ENCODE measurements at regions not wholly inside any gene's neighbourhood (a gene's known extent, or its start where the extent isn't known, plus 50 kb on each side); places are given as distances from the start of the nearest gene placed in this dataset.

- no peak for DNase-seq (ENCODE audit: low spot score)
These were observed 1115.2 kb downstream of the TDRD15 start for GRCh38 chr2:22238967-22239366.

GRCh38 chr2:22247466-22247865 lies 1123.7 kb downstream of the TDRD15 start:
- no peak for DNase-seq (ENCODE audit: low spot score)

- DNase-seq (ENCODE audit: low spot score), result no peak
These were observed 1125.1 kb downstream of the TDRD15 start for GRCh38 chr2:22248851-22249250.

GRCh38 chr2:22253171-22253570 lies 1129.4 kb downstream of the TDRD15 start:
- DNase-seq (ENCODE audit: low spot score), result no peak

GRCh38 chr2:22261165-22261564 lies 1123.8 kb upstream of the KLHL29 start:
- no peak for DNase-seq (ENCODE audit: low spot score)

- no peak for DNase-seq (ENCODE audit: low spot score)
These were observed 1114.6 kb upstream of the KLHL29 start for GRCh38 chr2:22270341-22270740.

- DNase-seq (ENCODE audit: low spot score), result no peak
These were observed 1111.1 kb upstream of the KLHL29 start for GRCh38 chr2:22273853-22274252.

GRCh38 chr2:22274661-22275060 lies 1110.3 kb upstream of the KLHL29 start:
- peak; percentile 2 for DNase-seq (ENCODE audit: low spot score)

GRCh38 chr2:22276696-22277095 lies 1108.3 kb upstream of the KLHL29 start:
- DNase-seq (ENCODE audit: low spot score), result no peak

- no peak for DNase-seq (ENCODE audit: low spot score)
These were observed 1105.4 kb upstream of the KLHL29 start for GRCh38 chr2:22279541-22279940.

GRCh38 chr2:22281033-22281432 lies 1103.9 kb upstream of the KLHL29 start:
- no peak for DNase-seq (ENCODE audit: low spot score)

GRCh38 chr2:22282220-22282619 lies 1102.8 kb upstream of the KLHL29 start:
- DNase-seq (ENCODE audit: low spot score), result no peak

- DNase-seq (ENCODE audit: low spot score), result no peak
These were observed 1102.1 kb upstream of the KLHL29 start for GRCh38 chr2:22282916-22283315.

- DNase-seq (ENCODE audit: low spot score), result no peak
These were observed 1101.5 kb upstream of the KLHL29 start for GRCh38 chr2:22283436-22283835.

- DNase-seq (ENCODE audit: low spot score), result no peak
These were observed 1094.7 kb upstream of the KLHL29 start for GRCh38 chr2:22290302-22290701.

- no peak for DNase-seq (ENCODE audit: low spot score)
These were observed 1094.0 kb upstream of the KLHL29 start for GRCh38 chr2:22290909-22291473.

- DNase-seq (ENCODE audit: low spot score), result no peak
These were observed 1083.8 kb upstream of the KLHL29 start for GRCh38 chr2:22301228-22301627.

GRCh38 chr2:22326250-22326649 lies 1058.7 kb upstream of the KLHL29 start:
- DNase-seq (ENCODE audit: low spot score), result no peak

- DNase-seq (ENCODE audit: low spot score), result no peak
These were observed 1055.5 kb upstream of the KLHL29 start for GRCh38 chr2:22329211-22330154.

GRCh38 chr2:22336414-22336813 lies 1048.6 kb upstream of the KLHL29 start:
- no peak for DNase-seq (ENCODE audit: low spot score)

GRCh38 chr2:22340716-22341115 lies 1044.3 kb upstream of the KLHL29 start:
- DNase-seq (ENCODE audit: low spot score), result no peak

GRCh38 chr2:22347306-22347705 lies 1037.7 kb upstream of the KLHL29 start:
- no peak for DNase-seq (ENCODE audit: low spot score)

- no peak for DNase-seq (ENCODE audit: low spot score)
These were observed 1034.4 kb upstream of the KLHL29 start for GRCh38 chr2:22350621-22351020.
